ENCODE measurements at regions not wholly inside any gene's neighbourhood (a gene's known extent, or its start where the extent isn't known, plus 50 kb on each side); places are given as distances from the start of the nearest gene placed in this dataset.

DNA sequence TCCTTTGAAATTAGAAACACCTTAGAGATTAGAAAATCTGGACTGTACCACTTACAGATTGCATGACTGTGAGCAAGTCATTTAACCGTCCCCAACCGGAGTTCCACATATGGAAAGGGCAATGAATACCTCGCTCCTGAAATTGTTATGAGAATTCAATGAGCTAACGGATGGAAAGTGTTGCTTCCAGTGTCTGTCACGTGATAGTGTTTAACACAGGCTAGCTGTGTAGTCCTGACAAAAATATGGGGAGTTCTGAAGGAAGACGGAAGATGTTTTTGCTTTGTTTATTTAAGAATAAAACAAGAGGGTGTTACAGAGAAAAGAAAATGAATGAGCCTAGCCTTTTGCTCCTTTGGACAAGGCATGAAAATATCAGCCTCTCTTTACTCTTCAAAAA, 150.7 kb upstream of the SEMA6D start:
- Histone ChIP-seq H3K4me1 (ENCODE audit: control insufficient read depth, insufficient read depth, low read length, poor library complexity, severe bottlenecking) (no peaks in the 10 kb centered on the region), H3K27me3 (replicated peaks; ENCODE audit: control insufficient read depth, insufficient read depth, low read length, poor library complexity, severe bottlenecking) (no peaks in the 10 kb centered on the region), H3K36me3 (ENCODE audit: control insufficient read depth, insufficient read depth, low read length) (no peaks in the 10 kb centered on the region), H3K9me3 (ENCODE audit: control insufficient read depth, low read length) (no peaks in the 10 kb centered on the region), H3K27ac (ENCODE audit: insufficient read depth, low read length, poor library complexity, severe bottlenecking) (no peak overlapping the region), H3K4me3 (ENCODE audit: insufficient read depth, low read depth, low read length, poor library complexity, severe bottlenecking) (no peak overlapping the region)
- no peak for DNase-seq

DNA sequence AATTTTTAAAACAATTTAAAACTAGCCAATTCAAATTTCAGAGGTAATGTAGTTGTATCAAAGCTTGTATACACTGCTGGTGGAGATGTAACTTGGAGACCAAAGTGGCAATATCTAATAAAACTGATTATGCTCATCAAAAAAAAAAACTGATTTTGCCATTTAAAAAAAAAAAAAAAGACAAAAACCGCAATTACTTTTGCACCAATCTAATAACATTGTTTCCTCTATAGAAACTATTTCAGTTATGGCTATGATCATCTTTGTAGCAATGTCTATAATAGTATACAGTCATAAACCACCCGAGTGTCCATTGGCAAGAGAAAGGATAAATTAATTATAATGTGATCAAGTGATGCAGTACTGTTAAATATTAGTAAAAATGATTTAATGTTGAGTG, 149.3 kb upstream of the SEMA6D start:
- Histone ChIP-seq H3K4me1 (ENCODE audit: control insufficient read depth, insufficient read depth, low read length, poor library complexity, severe bottlenecking) (no peaks in the 10 kb centered on the region), H3K27ac (ENCODE audit: insufficient read depth, low read length, poor library complexity, severe bottlenecking) (no peak overlapping the region), H3K27me3 (replicated peaks; ENCODE audit: control insufficient read depth, insufficient read depth, low read length, poor library complexity, severe bottlenecking) (no peaks in the 10 kb centered on the region), H3K4me3 (ENCODE audit: insufficient read depth, low read depth, low read length, poor library complexity, severe bottlenecking) (no peak overlapping the region), H3K9me3 (ENCODE audit: control insufficient read depth, low read length) (no peaks in the 10 kb centered on the region), H3K36me3 (ENCODE audit: control insufficient read depth, insufficient read depth, low read length) (no peaks in the 10 kb centered on the region)
- no peak for DNase-seq

DNA sequence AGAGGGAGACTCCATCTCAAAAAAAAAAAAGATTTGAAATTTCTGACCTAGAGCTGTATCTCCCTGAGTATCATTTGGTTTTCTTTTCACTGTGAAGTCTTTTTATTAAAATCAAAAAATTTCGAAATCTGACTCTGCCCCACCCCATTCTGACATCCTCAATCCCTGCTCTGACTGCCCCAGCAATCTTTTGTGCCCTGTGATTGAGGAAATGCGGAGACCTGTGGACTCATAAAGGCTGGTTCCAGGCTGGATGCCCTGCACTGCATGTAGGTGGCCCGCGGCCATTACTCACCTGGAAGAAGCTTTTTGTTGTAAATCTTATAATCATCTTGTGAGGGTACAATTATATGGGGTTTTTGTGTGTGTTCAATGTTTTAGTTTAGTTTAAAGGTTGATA, 147.3 kb upstream of the SEMA6D start:
- Histone ChIP-seq H3K4me3 (ENCODE audit: insufficient read depth, low read depth, low read length, poor library complexity, severe bottlenecking) (no peak overlapping the region), H3K4me1 (ENCODE audit: control insufficient read depth, insufficient read depth, low read length, poor library complexity, severe bottlenecking) (no peaks in the 10 kb centered on the region), H3K27me3 (replicated peaks; ENCODE audit: control insufficient read depth, insufficient read depth, low read length, poor library complexity, severe bottlenecking) (no peaks in the 10 kb centered on the region), H3K9me3 (ENCODE audit: control insufficient read depth, low read length) (no peaks in the 10 kb centered on the region), H3K36me3 (ENCODE audit: control insufficient read depth, insufficient read depth, low read length) (no peaks in the 10 kb centered on the region), H3K27ac (ENCODE audit: insufficient read depth, low read length, poor library complexity, severe bottlenecking) (no peak overlapping the region)
- DNase-seq: no peak

DNA sequence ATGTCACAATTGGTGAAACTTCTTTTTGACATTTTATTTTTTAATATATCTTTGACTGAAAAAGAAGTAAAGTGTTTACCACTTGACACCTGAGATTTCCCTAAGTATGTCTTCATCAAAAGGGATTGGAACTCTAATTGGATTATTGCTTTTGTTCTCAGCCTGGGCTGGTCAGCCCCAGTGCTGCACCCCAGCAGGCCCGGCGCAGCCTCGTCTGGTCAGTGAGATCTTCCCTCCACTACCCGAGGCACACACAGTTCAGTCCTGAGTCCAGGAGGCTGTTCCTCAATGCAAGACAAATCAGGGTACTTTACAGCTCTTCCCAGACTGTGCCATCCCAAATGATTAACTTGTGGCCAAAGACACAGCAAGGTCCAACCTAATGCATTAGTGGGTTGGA, 146.9 kb upstream of the SEMA6D start:
- H3K36me3 ChIP-seq (ENCODE audit: control insufficient read depth, insufficient read depth, low read length): no peaks in the 10 kb centered on the region
- no peak for DNase-seq
- H3K4me1 ChIP-seq (ENCODE audit: control insufficient read depth, insufficient read depth, low read length, poor library complexity, severe bottlenecking): no peaks in the 10 kb centered on the region
- H3K9me3 ChIP-seq (ENCODE audit: control insufficient read depth, low read length): no peaks in the 10 kb centered on the region
- H3K27ac ChIP-seq (ENCODE audit: insufficient read depth, low read length, poor library complexity, severe bottlenecking): no peak overlapping the region
- H3K27me3 ChIP-seq (replicated peaks; ENCODE audit: control insufficient read depth, insufficient read depth, low read length, poor library complexity, severe bottlenecking): no peaks in the 10 kb centered on the region
- H3K4me3 ChIP-seq (ENCODE audit: insufficient read depth, low read depth, low read length, poor library complexity, severe bottlenecking): no peak overlapping the region

DNA sequence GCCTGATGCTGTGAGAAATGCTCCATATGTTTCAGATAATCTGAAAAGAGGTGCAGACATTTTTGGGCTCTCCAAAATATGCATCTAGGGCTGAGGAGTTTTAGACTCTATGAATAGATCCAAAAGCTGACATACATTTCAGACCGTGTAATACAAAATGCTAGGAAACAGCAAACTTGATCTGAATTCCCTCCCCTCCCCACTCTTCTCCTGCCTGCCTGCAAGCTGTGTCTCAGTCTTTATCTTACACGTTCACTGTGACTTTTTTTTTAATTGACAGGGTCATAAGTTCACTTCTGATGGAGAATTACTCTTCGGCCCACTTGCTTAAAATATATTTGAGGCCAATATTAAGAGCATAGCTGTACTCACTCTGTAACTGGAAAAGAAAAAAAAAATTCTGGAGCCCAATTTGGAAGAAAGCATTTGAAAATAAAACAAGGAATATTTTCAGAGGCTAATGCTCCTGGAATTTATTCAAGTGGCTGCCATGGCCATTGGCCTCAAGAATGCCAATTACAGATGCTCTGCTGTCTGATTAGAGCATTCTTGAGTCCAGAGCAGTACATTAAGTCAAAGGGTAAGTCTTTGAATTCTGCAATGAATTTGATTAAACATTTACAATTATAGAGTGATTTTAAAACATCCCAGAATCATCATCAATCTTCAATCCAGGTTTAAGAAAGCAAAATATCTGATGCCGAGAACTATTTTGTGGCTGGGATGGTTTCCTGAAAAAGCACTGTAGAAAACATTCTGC, 146.2 kb upstream of the SEMA6D start:
- Histone ChIP-seq H3K27me3 (replicated peaks; ENCODE audit: control insufficient read depth, insufficient read depth, low read length, poor library complexity, severe bottlenecking) (no peaks in the 10 kb centered on the region), H3K27ac (ENCODE audit: insufficient read depth, low read length, poor library complexity, severe bottlenecking) (no peak overlapping the region), H3K9me3 (ENCODE audit: control insufficient read depth, low read length) (no peaks in the 10 kb centered on the region), H3K4me1 (ENCODE audit: control insufficient read depth, insufficient read depth, low read length, poor library complexity, severe bottlenecking) (no peaks in the 10 kb centered on the region), H3K36me3 (ENCODE audit: control insufficient read depth, insufficient read depth, low read length) (no peaks in the 10 kb centered on the region), H3K4me3 (ENCODE audit: insufficient read depth, low read depth, low read length, poor library complexity, severe bottlenecking) (no peak overlapping the region)
- no peak for DNase-seq

DNA sequence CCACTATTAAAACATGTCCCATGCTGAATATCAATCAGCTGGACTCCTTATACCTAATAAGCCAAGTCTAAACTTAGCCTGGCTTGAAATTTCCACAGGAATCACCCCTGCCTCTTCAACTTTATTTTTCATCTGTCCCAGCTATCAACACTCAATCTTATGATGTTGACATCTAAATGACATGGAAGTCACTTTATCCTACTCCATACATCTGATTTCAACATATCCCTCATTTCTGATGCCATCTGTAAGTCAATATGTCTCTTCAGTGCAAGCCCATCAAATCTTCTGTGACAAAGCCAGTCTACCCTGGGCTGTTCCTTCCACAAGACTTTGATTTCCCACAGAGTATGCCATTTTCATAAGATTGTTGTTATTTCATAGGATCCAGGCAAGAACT, 143.6 kb upstream of the SEMA6D start:
- Histone ChIP-seq H3K9me3 (ENCODE audit: control insufficient read depth, low read length) (no peaks in the 10 kb centered on the region), H3K27ac (ENCODE audit: insufficient read depth, low read length, poor library complexity, severe bottlenecking) (no peak overlapping the region), H3K4me3 (ENCODE audit: insufficient read depth, low read depth, low read length, poor library complexity, severe bottlenecking) (no peak overlapping the region), H3K27me3 (replicated peaks; ENCODE audit: control insufficient read depth, insufficient read depth, low read length, poor library complexity, severe bottlenecking) (no peaks in the 10 kb centered on the region), H3K4me1 (ENCODE audit: control insufficient read depth, insufficient read depth, low read length, poor library complexity, severe bottlenecking) (no peaks in the 10 kb centered on the region), H3K36me3 (ENCODE audit: control insufficient read depth, insufficient read depth, low read length) (no peaks in the 10 kb centered on the region)
- no peak for DNase-seq

DNA sequence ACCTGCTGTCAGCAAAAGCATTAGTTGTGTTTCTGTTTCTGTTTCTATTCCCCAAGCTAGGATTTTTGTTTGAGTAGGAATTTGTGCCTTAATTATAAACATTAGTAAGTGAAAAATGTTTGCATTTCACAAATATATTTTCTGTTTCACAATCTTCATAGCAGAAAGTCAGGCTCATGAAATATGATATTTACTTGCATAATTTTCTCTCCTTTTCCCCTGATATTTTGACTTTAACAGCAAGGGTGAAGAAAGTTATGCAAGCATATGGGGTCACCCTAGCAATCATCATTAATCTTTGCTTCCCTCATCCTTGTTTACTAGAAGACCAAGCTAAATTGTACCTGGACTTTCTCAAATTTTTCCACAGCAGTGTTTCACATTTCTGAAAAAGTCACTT, 140.3 kb upstream of the SEMA6D start:
- DNase-seq: no peak
- H3K27ac ChIP-seq (ENCODE audit: insufficient read depth, low read length, poor library complexity, severe bottlenecking): no peak overlapping the region
- H3K36me3 ChIP-seq (ENCODE audit: control insufficient read depth, insufficient read depth, low read length): no peaks in the 10 kb centered on the region
- no peak overlapping the region for H3K4me3 ChIP-seq (ENCODE audit: insufficient read depth, low read depth, low read length, poor library complexity, severe bottlenecking)
- no peaks in the 10 kb centered on the region for H3K9me3 ChIP-seq (ENCODE audit: control insufficient read depth, low read length)
- no peaks in the 10 kb centered on the region for H3K4me1 ChIP-seq (ENCODE audit: control insufficient read depth, insufficient read depth, low read length, poor library complexity, severe bottlenecking)
- H3K27me3 ChIP-seq (replicated peaks; ENCODE audit: control insufficient read depth, insufficient read depth, low read length, poor library complexity, severe bottlenecking): no peaks in the 10 kb centered on the region

DNA sequence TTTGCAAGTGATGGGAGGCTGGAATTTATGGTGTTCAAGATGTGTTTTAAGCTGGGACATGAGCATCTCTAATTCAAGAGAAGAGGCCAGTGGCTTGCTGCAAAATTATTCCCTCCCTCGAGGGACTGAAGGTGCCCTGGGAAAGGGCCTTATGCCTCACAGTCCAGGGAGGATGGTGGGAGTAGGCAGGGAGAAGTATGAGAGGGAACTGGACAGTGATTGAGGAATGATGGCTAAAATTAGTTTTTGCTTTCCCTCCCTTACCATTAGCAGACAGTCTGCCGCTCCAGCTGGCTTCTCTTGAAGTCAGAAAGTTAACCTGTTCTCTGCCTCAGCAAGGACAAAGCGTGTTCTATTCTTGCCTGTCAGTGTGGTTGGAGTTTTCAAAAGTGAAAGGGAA, 139.8 kb upstream of the SEMA6D start:
- Histone ChIP-seq H3K27me3 (replicated peaks; ENCODE audit: control insufficient read depth, insufficient read depth, low read length, poor library complexity, severe bottlenecking) (no peaks in the 10 kb centered on the region), H3K4me3 (ENCODE audit: insufficient read depth, low read depth, low read length, poor library complexity, severe bottlenecking) (no peak overlapping the region)

DNA sequence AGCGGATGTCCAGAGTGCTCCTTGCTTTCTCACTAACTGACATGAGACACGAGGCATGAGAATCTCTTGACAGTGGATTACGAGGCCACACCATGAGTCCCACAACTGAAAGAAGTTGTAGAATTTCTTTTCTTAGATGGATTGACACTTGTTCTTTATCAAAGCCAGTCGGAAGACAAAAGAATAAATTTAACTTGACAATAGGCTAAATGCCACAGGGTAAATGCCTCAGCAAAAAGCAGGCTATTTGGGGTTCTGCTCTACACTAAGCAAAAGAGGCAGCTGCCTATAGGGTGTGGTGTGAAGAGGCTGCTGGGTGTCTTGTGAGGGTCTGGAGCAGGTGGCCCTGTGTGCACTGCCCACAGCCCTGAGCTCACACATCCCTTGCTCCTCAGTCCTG, 135.1 kb upstream of the SEMA6D start:
- Histone ChIP-seq H3K4me1 (ENCODE audit: control insufficient read depth, insufficient read depth, low read length, poor library complexity, severe bottlenecking) (no peaks in the 10 kb centered on the region), H3K9me3 (ENCODE audit: control insufficient read depth, low read length) (no peaks in the 10 kb centered on the region), H3K27ac (ENCODE audit: insufficient read depth, low read length, poor library complexity, severe bottlenecking) (no peak overlapping the region), H3K4me3 (ENCODE audit: insufficient read depth, low read depth, low read length, poor library complexity, severe bottlenecking) (no peak overlapping the region), H3K27me3 (replicated peaks; ENCODE audit: control insufficient read depth, insufficient read depth, low read length, poor library complexity, severe bottlenecking) (no peaks in the 10 kb centered on the region), H3K36me3 (ENCODE audit: control insufficient read depth, insufficient read depth, low read length) (no peaks in the 10 kb centered on the region)
- no peak for DNase-seq

More for the DNA sequence above, 139.8 kb upstream of the SEMA6D start:
- no peaks in the 10 kb centered on the region for H3K4me1 ChIP-seq (ENCODE audit: control insufficient read depth, insufficient read depth, low read length, poor library complexity, severe bottlenecking)
- H3K27ac ChIP-seq (ENCODE audit: insufficient read depth, low read length, poor library complexity, severe bottlenecking): no peak overlapping the region
- no peak for DNase-seq
- H3K36me3 ChIP-seq (ENCODE audit: control insufficient read depth, insufficient read depth, low read length): no peaks in the 10 kb centered on the region
- H3K9me3 ChIP-seq (ENCODE audit: control insufficient read depth, low read length): no peaks in the 10 kb centered on the region

DNA sequence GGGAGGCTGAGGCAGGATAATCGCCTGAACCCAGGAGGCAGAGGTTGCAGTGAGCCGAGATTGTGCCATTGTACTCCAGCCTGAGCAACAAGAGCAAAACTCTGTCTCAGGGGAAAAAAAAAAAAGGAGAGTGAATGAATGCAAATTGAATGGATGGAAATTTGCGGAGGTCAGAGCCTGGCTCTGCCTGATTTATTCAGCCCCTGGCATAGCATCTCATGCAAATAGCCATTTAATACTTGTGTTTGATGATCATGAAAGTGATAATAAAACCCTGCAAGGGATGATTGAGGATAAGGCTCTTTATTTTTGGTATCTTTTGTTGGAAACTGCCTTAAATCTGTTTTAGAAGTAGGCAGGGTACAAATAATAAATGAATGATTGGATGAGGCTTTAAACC, 133.0 kb upstream of the SEMA6D start:
- no peak for DNase-seq
- no peaks in the 10 kb centered on the region for H3K4me1 ChIP-seq (ENCODE audit: control insufficient read depth, insufficient read depth, low read length, poor library complexity, severe bottlenecking)
- H3K36me3 ChIP-seq (ENCODE audit: control insufficient read depth, insufficient read depth, low read length): no peaks in the 10 kb centered on the region
- H3K27ac ChIP-seq (ENCODE audit: insufficient read depth, low read length, poor library complexity, severe bottlenecking): no peak overlapping the region
- H3K27me3 ChIP-seq (replicated peaks; ENCODE audit: control insufficient read depth, insufficient read depth, low read length, poor library complexity, severe bottlenecking): no peaks in the 10 kb centered on the region
- H3K9me3 ChIP-seq (ENCODE audit: control insufficient read depth, low read length): no peaks in the 10 kb centered on the region
- no peak overlapping the region for H3K4me3 ChIP-seq (ENCODE audit: insufficient read depth, low read depth, low read length, poor library complexity, severe bottlenecking)
